IMR-90 (cell line): ENCODE measurements at regions not wholly inside any gene's neighbourhood (a gene's known extent, or its start where the extent isn't known, plus 50 kb on each side); places are given as distances from the start of the nearest gene placed in this dataset.

Experiments
- ATAC-seq: fragments of 200-7000 bp; cut with Tn5 transposase; 2 replicates; pipeline ENCODE4 v1.9.1; 2020; ENCODE audit warnings: low read depth, mild to moderate bottlenecking, moderate library complexity
- BruUV-seq: library from RNA; stranded (reverse); fragments of 400-500 nt; replicated peaks from 2 replicates; lab custom pipeline; 2021; lab: Mats Ljungman, UMichigan
- CTCF ChIA-PET: fragments of 300-600 bp; formaldehyde crosslinking; extraction: SDS; loops from one replicate; lab custom pipeline; 2021; ENCODE audit warnings: antibody characterized with exemption; lab: Yijun Ruan, JAX
- POLR2A ChIA-PET: fragments of 300-600 bp; sonication (Branson Sonifier 250); formaldehyde crosslinking; loops from one replicate; lab custom pipeline; 2022; ENCODE audit warnings: antibody characterized with exemption; ENCODE audit not compliant: unreplicated experiment; lab: Charles Lee
- DNase-seq: peaks from one replicate; pipeline ENCODE4 v3.0.0; 2013
- H2AFZ ChIP-seq: replicated peaks from 2 replicates; pipeline ENCODE3; 2013; ENCODE audit warnings: low read length, mild to moderate bottlenecking; ENCODE audit not compliant: poor library complexity
- H2AK5ac ChIP-seq: 2 replicates; pipeline ENCODE4 v1.6.1; 2013; ENCODE audit warnings: low read depth, low read length, inconsistent platforms
- H2AK9ac ChIP-seq: replicated peaks from 2 replicates; pipeline ENCODE3; 2013; ENCODE audit warnings: mild to moderate bottlenecking, low read depth, low read length, moderate library complexity; ENCODE audit not compliant: poor library complexity
- H2BK120ac ChIP-seq: 2 replicates; pipeline ENCODE4 v1.6.1; 2013; ENCODE audit warnings: low read depth, low read length, inconsistent platforms
- H2BK15ac ChIP-seq: 3 replicates; pipeline ENCODE4 v1.6.1; 2013; ENCODE audit warnings: low read depth, low read length, inconsistent platforms
- H2BK20ac ChIP-seq: 2 replicates; pipeline ENCODE4 v1.6.1; 2013; ENCODE audit warnings: low read depth, mild to moderate bottlenecking, inconsistent platforms, low read length, moderate library complexity
- H2BK5ac ChIP-seq: 2 replicates; pipeline ENCODE4 v1.6.1; 2013; ENCODE audit warnings: mild to moderate bottlenecking, low read depth, low read length, inconsistent platforms; ENCODE audit not compliant: poor library complexity, severe bottlenecking
- H3K14ac ChIP-seq: replicated peaks from 2 replicates; pipeline ENCODE4 v1.6.1; 2013; ENCODE audit warnings: low read depth, low read length, inconsistent platforms
- H3K18ac ChIP-seq: 2 replicates; pipeline ENCODE4 v1.6.1; 2013; ENCODE audit warnings: low read depth, low read length, control low read depth
- H3K23ac ChIP-seq: 2 replicates; pipeline ENCODE4 v1.6.1; 2013; ENCODE audit warnings: low read depth, low read length, inconsistent platforms
- H3K27ac ChIP-seq: 2 replicates; pipeline ENCODE4 v1.5.1; 2013; ENCODE audit warnings: mild to moderate bottlenecking, control low read depth, low read length; ENCODE audit not compliant: insufficient read depth
- H3K27me3 ChIP-seq: 2 replicates; pipeline ENCODE4 v1.6.1; 2013; ENCODE audit warnings: low read length; ENCODE audit not compliant: control insufficient read depth, insufficient read depth
- H3K36me3 ChIP-seq: 2 replicates; pipeline ENCODE4 v1.6.1; 2013; ENCODE audit warnings: low read length, mixed read lengths; ENCODE audit not compliant: control insufficient read depth, insufficient read depth
- H3K4ac ChIP-seq: 2 replicates; pipeline ENCODE4 v1.6.1; 2013; ENCODE audit warnings: low read depth, low read length, inconsistent platforms
- H3K4me1 ChIP-seq: 2 replicates; pipeline ENCODE4 v1.6.1; 2013; ENCODE audit warnings: low read length, mixed read lengths; ENCODE audit not compliant: control insufficient read depth, insufficient read depth
- H3K4me2 ChIP-seq: 2 replicates; pipeline ENCODE4 v1.6.1; 2013; ENCODE audit warnings: low read depth, mild to moderate bottlenecking, control low read depth, low read length, moderate library complexity
- H3K4me3 ChIP-seq: 2 replicates; pipeline ENCODE4 v1.5.1; 2013; ENCODE audit warnings: low read depth, mild to moderate bottlenecking, control low read depth, low read length, moderate library complexity; ENCODE audit not compliant: insufficient read depth
- H3K56ac ChIP-seq: 2 replicates; pipeline ENCODE4 v1.6.1; 2013; ENCODE audit warnings: low read length, inconsistent platforms; ENCODE audit not compliant: insufficient read depth; ENCODE audit errors: extremely low read depth
- H3K79me1 ChIP-seq, 2 experiments: 2 replicates each; pipeline ENCODE4 v1.6.1; 2013; ENCODE audit warnings: low read length in 2 of 2, inconsistent platforms in 1 of 2, low read depth in 1 of 2
- H3K9ac ChIP-seq: 2 replicates; pipeline ENCODE4 v1.6.1; 2013; ENCODE audit warnings: low read depth, low read length, control low read depth
- H3K9me1 ChIP-seq: 2 replicates; pipeline ENCODE4 v1.6.1; 2013; ENCODE audit warnings: low read length, inconsistent platforms; ENCODE audit not compliant: insufficient read depth
- H3K9me3 ChIP-seq: 2 replicates; pipeline ENCODE4 v1.6.1; 2013; ENCODE audit warnings: low read length; ENCODE audit not compliant: control insufficient read depth, insufficient read depth
- H4K20me1 ChIP-seq: 2 replicates; pipeline ENCODE4 v1.6.1; 2013; ENCODE audit warnings: low read length, inconsistent platforms; ENCODE audit not compliant: insufficient read depth
- H4K5ac ChIP-seq: 2 replicates; pipeline ENCODE4 v1.6.1; 2013; ENCODE audit warnings: mild to moderate bottlenecking, low read depth, low read length, control low read depth
- H4K8ac ChIP-seq, 2 experiments: 2 replicates each; pipeline ENCODE4 v1.6.1; 2013; ENCODE audit warnings: low read depth in 2 of 2, low read length in 2 of 2, control low read depth in 1 of 2, inconsistent platforms in 1 of 2
- H4K91ac ChIP-seq: 2 replicates; pipeline ENCODE4 v1.6.1; 2013; ENCODE audit warnings: low read depth, low read length, inconsistent platforms; ENCODE audit not compliant: insufficient read depth
- BHLHE40 ChIP-seq: fragments of 150-350 bp; IDR thresholded peaks from 2 replicates; pipeline ENCODE4 v1.6.1; 2016; ENCODE audit warnings: mild to moderate bottlenecking, low read depth, low read length
- CEBPB ChIP-seq: IDR thresholded peaks from 2 replicates; pipeline ENCODE4 v1.6.1; 2012; ENCODE audit warnings: low read depth, low read length, improper control_type of control experiment
- CHD1 ChIP-seq: IDR thresholded peaks from 2 replicates; pipeline ENCODE4 v1.6.1; 2012; ENCODE audit warnings: low read depth, low read length, improper control_type of control experiment
- FOS ChIP-seq: fragments of 150-350 bp; IDR thresholded peaks from 2 replicates; pipeline ENCODE4 v1.6.1; 2016; ENCODE audit warnings: low read depth, low read length
- MAFK ChIP-seq: IDR thresholded peaks from 2 replicates; pipeline ENCODE4 v1.6.1; 2012; ENCODE audit warnings: low read depth, low read length, improper control_type of control experiment
- MAZ ChIP-seq: IDR thresholded peaks from 2 replicates; pipeline ENCODE4 v1.6.1; 2012; ENCODE audit warnings: low read depth, mild to moderate bottlenecking, low read length, improper control_type of control experiment, moderate library complexity, borderline replicate concordance
- MXI1 ChIP-seq: IDR thresholded peaks from 2 replicates; pipeline ENCODE4 v1.6.1; 2012; ENCODE audit warnings: low read depth, mild to moderate bottlenecking, low read length, moderate library complexity, borderline replicate concordance
- NFE2L2 ChIP-seq: fragments of 150-350 bp; IDR thresholded peaks from 2 replicates; pipeline ENCODE4 v1.6.1; 2016; ENCODE audit warnings: low read depth, mild to moderate bottlenecking, low read length
- POLR2A ChIP-seq: IDR thresholded peaks from 2 replicates; pipeline ENCODE4 v1.6.1; 2012; ENCODE audit warnings: mild to moderate bottlenecking, low read depth, low read length
- RAD21 ChIP-seq: IDR thresholded peaks from 2 replicates; pipeline ENCODE4 v1.6.1; 2012; ENCODE audit warnings: low read length, improper control_type of control experiment
- RCOR1 ChIP-seq: IDR thresholded peaks from 2 replicates; pipeline ENCODE4 v1.6.1; 2012; ENCODE audit warnings: mild to moderate bottlenecking, low read length, improper control_type of control experiment; ENCODE audit not compliant: insufficient replicate concordance
- RFX5 ChIP-seq: IDR thresholded peaks from 2 replicates; pipeline ENCODE4 v1.8.0; 2012; ENCODE audit warnings: low read depth, mild to moderate bottlenecking, low read length, moderate library complexity
- SMC3 ChIP-seq: fragments of 150-350 bp; IDR thresholded peaks from 2 replicates; pipeline ENCODE4 v1.6.1; 2016; ENCODE audit warnings: low read depth, mild to moderate bottlenecking, antibody characterized with exemption, low read length, moderate library complexity
- WGBS, 2 experiments: methylation state at CpG; one replicate each; pipeline versions ENCODE4 v1.1.5 to v1.1.7; 2013; ENCODE audit warnings: missing lambda C conversion rate in 2 of 2; ENCODE audit not compliant: insufficient read length in 1 of 2; ENCODE audit errors: extremely low coverage in 2 of 2; 5-methylcytosine and 5-hydroxymethylcytosine counted together
- dilution Hi-C: fragments of 300-500 bp; cut with HindIII; formaldehyde crosslinking; loops from one replicate; pipeline ENCODE4 v1.14.3; 2018; ENCODE audit warnings: low sequenced_read_pairs; ENCODE audit not compliant: unreplicated experiment
- in situ Hi-C: fragments of 300-500 bp; cut with MboI; formaldehyde crosslinking; loops from 3 replicates; pipeline ENCODE4 v1.14.3; 2019; ENCODE audit warnings: low sequenced_read_pairs, inconsistent platforms, mixed read lengths
- intact Hi-C: fragments of 100-400 bp; cut with micrococcal nuclease; formaldehyde crosslinking; loops from 2 replicates; pipeline ENCODE4 v1.10.0; 2022
- TF ChIP-seq, protein P1 (sequence below): fragments of 150-350 bp; IDR thresholded peaks from 2 replicates; pipeline ENCODE4 v1.6.1; 2016; ENCODE audit warnings: low read depth, mild to moderate bottlenecking, low read length, moderate library complexity, borderline replicate concordance
- TF ChIP-seq, protein P2 (sequence below): fragments of 150-350 bp; IDR thresholded peaks from 2 replicates; pipeline ENCODE4 v1.6.1; 2017; ENCODE audit warnings: mild to moderate bottlenecking, antibody characterized with exemption, low read length, low read depth
- TF ChIP-seq, protein P3 (sequence below): conservative IDR thresholded peaks from 2 replicates; pipeline ENCODE4 v1.5.1; 2012; ENCODE audit warnings: mild to moderate bottlenecking, low read depth, low read length, improper control_type of control experiment

DNA sequence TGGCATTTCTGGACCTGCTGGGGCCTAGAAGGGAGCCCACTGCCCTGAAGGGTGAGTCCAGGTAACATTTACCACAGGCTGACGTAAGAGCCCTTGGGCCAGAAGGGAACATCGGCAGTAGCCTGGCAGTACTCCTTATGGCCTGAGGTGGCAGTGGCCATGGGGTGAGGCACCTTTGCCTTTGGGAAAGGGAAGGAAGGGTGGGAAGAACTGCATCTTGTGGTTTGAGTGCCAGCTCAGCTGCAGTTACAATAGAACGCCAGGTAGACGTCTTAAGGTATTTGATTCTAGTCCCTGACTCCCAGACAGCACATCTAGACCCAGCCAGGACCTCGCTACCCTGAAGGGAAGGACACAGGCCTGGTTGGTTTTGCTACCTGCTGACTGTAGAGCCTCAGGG is 104.9 kb downstream of the SOX14 start:
- no peak overlapping the region for H2AFZ ChIP-seq
- H3K4ac ChIP-seq, result no peak overlapping the region
- DNase-seq (no peak), ATAC-seq (no peak)
- H4K91ac ChIP-seq, result no peak overlapping the region
- TF ChIP-seq MAFK (no peak), FOS (no peak), NFE2L2 (no peak), RCOR1 (no peak), POLR2A (no peak), MXI1 (no peak), RFX5 (no peak), CHD1 (no peak), SMC3 (no peak), RAD21 (no peak), MAZ (no peak), CEBPB (no peak), BHLHE40 (no peak)
- TF ChIP-seq, protein P1, sequence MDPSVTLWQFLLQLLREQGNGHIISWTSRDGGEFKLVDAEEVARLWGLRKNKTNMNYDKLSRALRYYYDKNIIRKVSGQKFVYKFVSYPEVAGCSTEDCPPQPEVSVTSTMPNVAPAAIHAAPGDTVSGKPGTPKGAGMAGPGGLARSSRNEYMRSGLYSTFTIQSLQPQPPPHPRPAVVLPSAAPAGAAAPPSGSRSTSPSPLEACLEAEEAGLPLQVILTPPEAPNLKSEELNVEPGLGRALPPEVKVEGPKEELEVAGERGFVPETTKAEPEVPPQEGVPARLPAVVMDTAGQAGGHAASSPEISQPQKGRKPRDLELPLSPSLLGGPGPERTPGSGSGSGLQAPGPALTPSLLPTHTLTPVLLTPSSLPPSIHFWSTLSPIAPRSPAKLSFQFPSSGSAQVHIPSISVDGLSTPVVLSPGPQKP, result no peak
- TF ChIP-seq, protein P2, sequence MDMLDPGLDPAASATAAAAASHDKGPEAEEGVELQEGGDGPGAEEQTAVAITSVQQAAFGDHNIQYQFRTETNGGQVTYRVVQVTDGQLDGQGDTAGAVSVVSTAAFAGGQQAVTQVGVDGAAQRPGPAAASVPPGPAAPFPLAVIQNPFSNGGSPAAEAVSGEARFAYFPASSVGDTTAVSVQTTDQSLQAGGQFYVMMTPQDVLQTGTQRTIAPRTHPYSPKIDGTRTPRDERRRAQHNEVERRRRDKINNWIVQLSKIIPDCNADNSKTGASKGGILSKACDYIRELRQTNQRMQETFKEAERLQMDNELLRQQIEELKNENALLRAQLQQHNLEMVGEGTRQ, result no peak
- TF ChIP-seq, protein P3, sequence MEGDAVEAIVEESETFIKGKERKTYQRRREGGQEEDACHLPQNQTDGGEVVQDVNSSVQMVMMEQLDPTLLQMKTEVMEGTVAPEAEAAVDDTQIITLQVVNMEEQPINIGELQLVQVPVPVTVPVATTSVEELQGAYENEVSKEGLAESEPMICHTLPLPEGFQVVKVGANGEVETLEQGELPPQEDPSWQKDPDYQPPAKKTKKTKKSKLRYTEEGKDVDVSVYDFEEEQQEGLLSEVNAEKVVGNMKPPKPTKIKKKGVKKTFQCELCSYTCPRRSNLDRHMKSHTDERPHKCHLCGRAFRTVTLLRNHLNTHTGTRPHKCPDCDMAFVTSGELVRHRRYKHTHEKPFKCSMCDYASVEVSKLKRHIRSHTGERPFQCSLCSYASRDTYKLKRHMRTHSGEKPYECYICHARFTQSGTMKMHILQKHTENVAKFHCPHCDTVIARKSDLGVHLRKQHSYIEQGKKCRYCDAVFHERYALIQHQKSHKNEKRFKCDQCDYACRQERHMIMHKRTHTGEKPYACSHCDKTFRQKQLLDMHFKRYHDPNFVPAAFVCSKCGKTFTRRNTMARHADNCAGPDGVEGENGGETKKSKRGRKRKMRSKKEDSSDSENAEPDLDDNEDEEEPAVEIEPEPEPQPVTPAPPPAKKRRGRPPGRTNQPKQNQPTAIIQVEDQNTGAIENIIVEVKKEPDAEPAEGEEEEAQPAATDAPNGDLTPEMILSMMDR, result no peak
- no peak overlapping the region for H2AK9ac ChIP-seq
- no peak overlapping the region for H2BK15ac ChIP-seq
- ChIA-PET CTCF (no interaction called here), POLR2A (no interaction called here)
- H3K4me2 ChIP-seq, result no peak overlapping the region
- dilution Hi-C loops (no loop called here), intact Hi-C loops (no loop called here), in situ Hi-C loops (no loop called here)
- H2AK5ac ChIP-seq, result no peak overlapping the region
- H3K27me3 ChIP-seq, result no peaks in the 10 kb centered on the region
- H4K20me1 ChIP-seq, result no peaks in the 10 kb centered on the region
- no peaks in the 10 kb centered on the region for H3K9me1 ChIP-seq
- no peaks in the 10 kb centered on the region for H3K4me1 ChIP-seq
- no peak overlapping the region for H3K27ac ChIP-seq
- no peaks in the 10 kb centered on the region for H3K79me1 ChIP-seq
- no peak overlapping the region for H3K23ac ChIP-seq
- no peak overlapping the region for H3K9ac ChIP-seq
- H3K9me3 ChIP-seq, result peaks cover 4% of the 10 kb centered on the region; the same call in 1 of the 2 replicates
- no peak overlapping the region for H3K4me3 ChIP-seq
- H4K5ac ChIP-seq, result no peak overlapping the region
- H2BK5ac ChIP-seq, result no peak overlapping the region
- no peaks in the 10 kb centered on the region for H3K36me3 ChIP-seq
- H3K18ac ChIP-seq, result no peak overlapping the region
- BruUV-seq, result no TSS peak
- H3K56ac ChIP-seq, result no peak overlapping the region
- no peak overlapping the region for H4K8ac ChIP-seq
- no peak overlapping the region for H3K14ac ChIP-seq
- no peak overlapping the region for H2BK20ac ChIP-seq
- WGBS, 2 experiments, result no CpG with 5 or more reads among the region's 5 CpGs
- no peak overlapping the region for H2BK120ac ChIP-seq
